Omental fat pad (tissue), 3 donors: ENCODE measurements at regions not wholly inside any gene's neighbourhood (a gene's known extent, or its start where the extent isn't known, plus 50 kb on each side); places are given as distances from the start of the nearest gene placed in this dataset.

Experiments used
- ATAC-seq: fragments of 150-250 bp; one replicate; pipeline ENCODE4 v1.9.1; 2016; ENCODE audit warnings: mild to moderate bottlenecking, moderate library complexity; ENCODE audit not compliant: low FRiP score
- DNase-seq: peaks from one replicate; pipeline ENCODE4 v3.0.0-alpha.2; 2019; ENCODE audit warnings: low spot score
- CTCF ChIP-seq, 3 donors: fragments of 450-650 bp; IDR thresholded peaks; one replicate each; pipeline ENCODE4 v1.5.1; 2016 to 2017; ENCODE audit warnings: antibody characterized with exemption in 3 of 3, mild to moderate bottlenecking in 3 of 3, moderate library complexity in 2 of 3

DNA sequence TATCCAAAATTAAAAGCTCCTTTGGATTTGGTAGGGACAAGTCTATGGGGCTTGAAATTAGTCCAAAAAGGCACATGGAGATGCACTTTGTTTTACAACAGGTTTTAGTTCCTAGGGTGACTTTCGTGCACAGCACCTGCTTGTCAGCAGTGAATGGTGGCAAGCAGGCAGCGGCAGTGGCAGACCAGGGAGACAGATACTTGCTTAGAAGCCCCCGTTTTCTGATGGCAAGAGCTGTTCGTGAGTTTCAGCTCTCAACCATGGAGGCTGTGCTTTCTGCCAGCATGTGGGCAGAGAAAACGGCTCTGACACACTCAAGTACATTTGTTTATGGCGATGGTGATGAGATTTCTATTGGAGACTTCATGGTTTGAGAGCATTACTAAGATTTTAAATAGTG is 61.7 kb upstream of the SHH start:
- TF ChIP-seq CTCF (IDR thresholded peaks at IDR 0.05) = no peak
- DNase-seq (no peak), ATAC-seq (no peak)

DNA sequence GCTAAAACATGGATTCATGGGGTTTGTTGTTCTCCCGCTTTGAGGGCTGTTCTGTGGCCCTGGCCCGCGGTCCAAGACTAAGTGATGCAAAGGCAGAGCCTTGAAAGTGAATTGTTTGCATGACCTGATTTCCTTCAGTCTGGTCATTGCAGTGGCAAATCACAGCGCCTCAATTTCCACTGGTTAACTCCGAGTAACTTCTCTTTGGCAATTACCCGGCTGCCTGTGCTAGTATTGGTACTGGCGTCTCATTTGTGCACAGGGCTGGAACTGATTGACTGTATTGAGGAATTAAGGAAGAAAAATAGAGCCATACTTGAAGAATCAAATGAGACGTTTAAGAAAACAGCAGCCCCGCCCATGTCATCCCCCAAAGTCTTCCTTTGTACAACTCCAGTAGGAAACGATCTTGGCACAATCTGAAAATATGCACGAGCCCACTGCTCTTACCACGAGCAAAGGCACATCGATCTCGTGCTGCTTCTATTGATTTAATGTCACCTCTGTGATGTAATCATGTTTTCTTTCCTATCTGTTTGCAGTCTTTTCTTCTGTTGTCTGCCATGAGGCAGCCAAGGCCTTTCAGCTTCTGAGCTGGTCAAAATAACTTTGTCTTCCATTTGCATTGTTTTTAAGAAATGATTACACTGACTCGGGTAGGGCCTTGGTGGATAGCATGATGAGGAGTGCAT is 60.6 kb upstream of the SHH start:
- DNase-seq (no peak), ATAC-seq (no peak)
- TF ChIP-seq CTCF (IDR thresholded peaks at IDR 0.05) = no peak

DNA sequence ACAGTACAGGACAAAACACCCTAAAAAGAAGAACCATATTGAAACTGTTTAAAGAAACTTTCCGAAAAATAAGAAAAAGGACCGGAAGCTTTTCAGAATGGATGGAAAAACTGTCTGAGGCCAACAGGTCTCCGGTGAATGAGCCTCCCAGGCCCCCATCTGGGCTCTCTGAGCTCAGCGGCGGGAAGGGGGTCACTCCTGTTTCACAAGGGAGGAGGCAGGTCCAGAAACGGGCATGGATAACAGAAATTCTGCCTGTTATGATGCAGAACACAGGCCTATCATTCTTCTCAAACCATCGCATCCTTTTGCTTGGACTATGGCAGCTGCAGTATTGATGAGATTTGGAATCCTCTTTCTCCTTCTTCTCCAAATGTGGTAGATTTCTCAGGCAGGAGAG is 58.9 kb upstream of the SHH start:
- ATAC-seq (no peak), DNase-seq (no peak)
- TF ChIP-seq CTCF (IDR thresholded peaks at IDR 0.05) = no peak

GRCh38 chr7:155870334-155871180 is 58.3 kb upstream of the SHH start:
- ATAC-seq (no peak), DNase-seq (no peak)
- no peak for TF ChIP-seq CTCF (IDR thresholded peaks at IDR 0.05)

DNA sequence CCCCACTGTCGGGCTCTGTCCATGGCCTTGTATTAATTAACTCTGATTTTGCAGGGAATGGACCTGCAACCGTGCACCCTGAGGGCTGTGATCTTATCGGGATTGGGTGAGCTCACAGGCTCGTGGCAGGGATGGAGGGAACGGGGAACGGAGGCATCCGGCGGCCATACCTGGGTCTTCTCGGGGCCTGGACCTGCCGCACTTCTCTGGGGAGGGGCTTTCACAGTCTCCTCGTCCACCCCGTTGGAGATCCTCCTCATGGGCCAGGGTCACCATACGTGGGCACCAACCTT is 57.5 kb upstream of the SHH start:
- DNase-seq (peak; percentile 14), ATAC-seq (no peak)
- TF ChIP-seq CTCF (IDR thresholded peaks at IDR 0.05) = no peak

GRCh38 chr7:155868955-155869783 is 56.9 kb upstream of the SHH start:
- no peak for TF ChIP-seq CTCF (IDR thresholded peaks at IDR 0.05)
- DNase-seq = no peak
- no peak for ATAC-seq
